ENCODE measurements at regions not wholly inside any gene's neighbourhood (a gene's known extent, or its start where the extent isn't known, plus 50 kb on each side); places are given as distances from the start of the nearest gene placed in this dataset.

- Mint-ChIP-seq H3K36me3 (peaks cover 0 to 7% (median 5%) of the 10 kb centered on the region in 3 donors), H3K27me3 (ENCODE audit: low read depth in 3 of 3) (peaks cover 0 to 10% (median 7%) of the 10 kb centered on the region in 3 donors), H3K9me3 (peaks cover 0 to 11% (median 5%) of the 10 kb centered on the region in 6 donors), H3K4me3 (no peak overlapping the region), H3K27ac (no peak overlapping the region), H3K4me1 (no peaks in the 10 kb centered on the region)
- DNase-seq, result no peak
Measured at GRCh38 chr2:191476901-191477300, 201.0 kb upstream of the NABP1 start.

DNA sequence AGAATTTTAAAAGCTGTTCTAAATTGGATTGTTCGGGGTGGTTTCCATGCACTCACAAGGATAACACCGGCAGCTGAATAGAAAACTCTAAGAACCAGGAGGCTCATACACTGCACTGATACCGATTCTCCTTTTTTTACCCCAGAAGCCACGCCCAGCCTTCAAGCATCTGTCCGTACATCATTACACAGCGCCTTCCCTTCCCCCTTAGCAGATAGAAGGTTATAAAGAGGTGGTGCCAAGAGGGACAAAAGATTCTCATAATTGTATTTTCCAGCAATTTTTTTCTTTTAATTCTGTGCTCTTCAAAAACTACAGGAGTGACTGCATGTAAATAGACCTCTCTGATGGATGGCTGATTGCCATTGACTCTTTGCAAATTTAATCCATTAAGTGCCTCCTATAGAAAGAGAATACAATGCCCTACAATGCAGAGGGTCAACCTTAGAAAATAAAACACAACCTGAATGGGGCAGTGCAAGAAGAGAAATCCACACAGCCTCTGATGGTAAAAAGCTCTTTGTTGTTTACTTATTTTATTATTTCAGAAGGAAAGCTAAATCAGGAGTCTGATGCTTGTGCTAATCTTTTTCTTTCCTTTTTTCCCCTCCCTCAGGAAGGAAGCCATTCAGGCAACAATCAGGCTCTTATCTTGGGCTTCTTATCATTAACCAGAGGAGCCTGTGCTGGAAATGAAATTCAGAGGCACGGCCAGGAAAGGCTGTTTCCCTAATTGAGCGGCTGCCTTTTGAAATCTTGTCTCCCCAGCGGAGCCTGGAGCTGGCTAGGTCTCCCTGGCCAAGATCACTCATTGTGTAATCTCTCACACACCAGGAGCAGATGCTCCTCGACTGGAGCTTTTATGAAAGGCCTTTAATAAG is 198.9 kb upstream of the NABP1 start:
- Mint-ChIP-seq H3K27me3 (ENCODE audit: low read depth in 3 of 3) (peaks cover 0 to 12% (median 7%) of the 10 kb centered on the region in 3 donors), H3K4me3 (no peak overlapping the region), H3K4me1 (no peaks in the 10 kb centered on the region), H3K9me3 (peaks cover 0 to 18% (median 7%) of the 10 kb centered on the region in 6 donors), H3K36me3 (peaks cover 0 to 8% (median 7%) of the 10 kb centered on the region in 3 donors), H3K27ac (no peak overlapping the region)
- DNase-seq, result no peak

DNA sequence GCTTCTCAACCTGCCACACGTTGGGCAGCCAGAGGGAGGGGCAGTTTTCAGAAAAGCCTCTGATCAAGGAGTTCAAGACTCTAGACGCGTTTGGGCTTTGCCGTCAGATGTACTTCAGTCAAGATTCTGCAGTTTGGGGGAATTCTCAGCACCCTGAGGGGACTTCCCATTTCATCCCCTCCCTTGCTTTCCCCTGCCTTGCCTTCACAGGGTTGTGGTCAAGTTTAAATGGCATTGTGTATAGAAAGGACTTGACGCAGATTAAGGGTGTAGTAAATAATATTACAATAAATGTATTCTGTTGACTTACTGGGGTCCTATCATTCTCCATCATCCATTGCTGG is 198.3 kb upstream of the NABP1 start:
- Mint-ChIP-seq H3K27ac (no peak overlapping the region), H3K9me3 (peaks cover 0 to 18% (median 7%) of the 10 kb centered on the region in 6 donors), H3K36me3 (peaks cover 0 to 8% (median 7%) of the 10 kb centered on the region in 3 donors), H3K4me3 (no peak overlapping the region), H3K4me1 (no peaks in the 10 kb centered on the region), H3K27me3 (ENCODE audit: low read depth in 3 of 3) (peaks cover 0 to 14% (median 7%) of the 10 kb centered on the region in 3 donors)
- DNase-seq, result no peak

GRCh38 chr2:191481305-191482070 is 196.4 kb upstream of the NABP1 start:
- Mint-ChIP-seq H3K4me3 (no peak overlapping the region), H3K36me3 (peaks cover 0 to 8% (median 7%) of the 10 kb centered on the region in 3 donors), H3K27me3 (ENCODE audit: low read depth in 3 of 3) (peaks cover 0 to 17% (median 7%) of the 10 kb centered on the region in 3 donors), H3K4me1 (no peaks in the 10 kb centered on the region), H3K9me3 (peaks cover 0 to 18% (median 7%) of the 10 kb centered on the region in 6 donors), H3K27ac (no peak overlapping the region)
- DNase-seq, result no peak

GRCh38 chr2:191483117-191483516 is 194.8 kb upstream of the NABP1 start:
- DNase-seq, result no peak
- Mint-ChIP-seq H3K27me3 (ENCODE audit: low read depth in 3 of 3) (peaks cover 0 to 17% (median 7%) of the 10 kb centered on the region in 3 donors), H3K9me3 (peaks cover 0 to 18% (median 7%) of the 10 kb centered on the region in 6 donors), H3K4me3 (no peak overlapping the region), H3K4me1 (no peaks in the 10 kb centered on the region), H3K27ac (no peak overlapping the region), H3K36me3 (peaks cover 0 to 8% (median 7%) of the 10 kb centered on the region in 3 donors)

GRCh38 chr2:191486584-191487320 is 191.2 kb upstream of the NABP1 start:
- no peak for DNase-seq
- Mint-ChIP-seq H3K36me3 (peaks cover 0 to 4% (median 2%) of the 10 kb centered on the region in 3 donors), H3K4me1 (no peaks in the 10 kb centered on the region), H3K27ac (no peak overlapping the region), H3K9me3 (peaks cover 0 to 9% (median 4%) of the 10 kb centered on the region in 6 donors), H3K4me3 (no peak overlapping the region), H3K27me3 (ENCODE audit: low read depth in 3 of 3) (peaks cover 2 to 7% (median 3%) of the 10 kb centered on the region in 3 donors)

GRCh38 chr2:191488135-191488534 is 189.8 kb upstream of the NABP1 start:
- H3K4me3 Mint-ChIP-seq, result no peak overlapping the region

GRCh38 chr2:191489177-191489576 is 188.8 kb upstream of the NABP1 start:
- Mint-ChIP-seq H3K36me3 (no peaks in the 10 kb centered on the region), H3K27ac (no peak overlapping the region), H3K4me3 (no peak overlapping the region), H3K27me3 (ENCODE audit: low read depth in 3 of 3) (peaks cover 0 to 9% (median 2%) of the 10 kb centered on the region in 3 donors), H3K4me1 (no peaks in the 10 kb centered on the region), H3K9me3 (peaks cover 0 to 2% (median 0%) of the 10 kb centered on the region in 6 donors)
- DNase-seq, result no peak

More at GRCh38 chr2:191488135-191488534, 189.8 kb upstream of the NABP1 start:
- H3K27me3 Mint-ChIP-seq (ENCODE audit: low read depth in 3 of 3), result peaks cover 0 to 7% (median 2%) of the 10 kb centered on the region in 3 donors
- H3K9me3 Mint-ChIP-seq, result peaks cover 0 to 4% (median 0%) of the 10 kb centered on the region in 6 donors
- no peaks in the 10 kb centered on the region for H3K36me3 Mint-ChIP-seq
- H3K4me1 Mint-ChIP-seq, result no peaks in the 10 kb centered on the region
- no peak for DNase-seq
- no peak overlapping the region for H3K27ac Mint-ChIP-seq

GRCh38 chr2:191496838-191497237 is 181.1 kb upstream of the NABP1 start:
- no peak for DNase-seq
- Mint-ChIP-seq H3K4me3 (no peak overlapping the region), H3K27ac (no peak overlapping the region), H3K9me3 (no peaks in the 10 kb centered on the region), H3K27me3 (ENCODE audit: low read depth in 3 of 3) (peaks cover 0 to 6% (median 4%) of the 10 kb centered on the region in 3 donors), H3K4me1 (no peaks in the 10 kb centered on the region), H3K36me3 (no peaks in the 10 kb centered on the region)

- Mint-ChIP-seq H3K27ac (no peak overlapping the region), H3K36me3 (no peaks in the 10 kb centered on the region), H3K4me3 (no peak overlapping the region), H3K4me1 (no peaks in the 10 kb centered on the region), H3K9me3 (no peaks in the 10 kb centered on the region), H3K27me3 (ENCODE audit: low read depth in 3 of 3) (peaks cover 0 to 8% (median 4%) of the 10 kb centered on the region in 3 donors)
- DNase-seq, result no peak
Measured at GRCh38 chr2:191497822-191498221, 180.1 kb upstream of the NABP1 start.

DNA sequence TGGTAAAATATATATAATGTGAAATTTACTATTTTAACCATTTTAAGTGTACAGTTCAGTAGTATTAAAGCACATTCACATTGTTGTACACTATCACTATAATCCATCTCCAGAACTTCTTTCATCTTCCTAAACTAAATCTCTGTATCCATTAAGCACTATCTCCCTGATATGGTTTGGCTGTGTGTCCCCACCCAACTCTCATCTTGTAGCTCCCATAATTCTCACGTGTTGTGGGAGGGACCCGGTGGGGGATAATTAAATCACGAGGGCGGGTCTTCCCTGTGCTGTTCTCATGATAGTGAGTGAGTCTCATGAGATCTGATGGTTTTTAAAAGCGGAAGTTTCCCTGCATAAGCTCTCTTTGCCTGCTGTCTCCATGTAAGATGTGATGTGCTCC is 178.9 kb upstream of the NABP1 start:
- Mint-ChIP-seq H3K27ac (no peak overlapping the region), H3K4me1 (no peaks in the 10 kb centered on the region), H3K27me3 (ENCODE audit: low read depth in 3 of 3) (peaks cover 0 to 4% (median 4%) of the 10 kb centered on the region in 3 donors), H3K4me3 (no peak overlapping the region), H3K36me3 (no peaks in the 10 kb centered on the region), H3K9me3 (no peaks in the 10 kb centered on the region)
- no peak for DNase-seq

DNA sequence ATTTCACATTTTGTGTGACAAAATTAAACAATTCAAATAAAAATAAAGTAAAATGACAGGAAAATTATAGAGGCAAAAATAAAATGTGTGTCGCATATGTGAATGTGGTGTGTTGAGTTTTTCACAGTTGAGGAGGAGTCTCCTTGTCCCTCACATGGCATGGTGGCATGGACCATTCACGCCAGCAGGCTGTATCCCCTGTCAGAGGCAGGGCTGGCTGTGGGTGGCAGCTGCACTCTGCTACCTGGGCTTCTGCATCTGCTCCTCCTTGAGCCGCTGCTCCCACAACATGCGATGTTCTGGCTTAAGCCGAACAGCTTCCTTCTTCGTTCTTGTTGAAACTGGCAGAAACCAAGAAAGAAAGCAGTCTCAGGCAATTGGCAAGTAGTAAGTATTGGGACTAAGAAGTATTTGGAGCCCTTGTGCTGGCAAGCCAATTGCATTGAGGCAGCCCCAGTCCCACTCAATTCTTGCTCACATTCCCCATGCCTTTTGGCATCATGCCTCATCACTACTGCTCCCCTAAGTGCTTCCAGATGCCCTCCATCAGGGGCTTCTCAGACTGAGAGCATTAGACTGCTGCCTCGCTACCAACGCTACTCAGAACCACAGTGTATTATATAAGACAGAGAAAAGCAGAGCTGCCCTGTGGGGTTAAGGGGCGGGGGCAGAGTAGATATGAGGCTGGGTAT is 177.9 kb upstream of the NABP1 start:
- Mint-ChIP-seq H3K27me3 (ENCODE audit: low read depth in 3 of 3) (peaks cover 0 to 4% (median under 1%) of the 10 kb centered on the region in 3 donors), H3K9me3 (no peaks in the 10 kb centered on the region), H3K4me1 (no peaks in the 10 kb centered on the region), H3K4me3 (no peak overlapping the region), H3K27ac (no peak overlapping the region), H3K36me3 (no peaks in the 10 kb centered on the region)
- DNase-seq, result no peak

DNA sequence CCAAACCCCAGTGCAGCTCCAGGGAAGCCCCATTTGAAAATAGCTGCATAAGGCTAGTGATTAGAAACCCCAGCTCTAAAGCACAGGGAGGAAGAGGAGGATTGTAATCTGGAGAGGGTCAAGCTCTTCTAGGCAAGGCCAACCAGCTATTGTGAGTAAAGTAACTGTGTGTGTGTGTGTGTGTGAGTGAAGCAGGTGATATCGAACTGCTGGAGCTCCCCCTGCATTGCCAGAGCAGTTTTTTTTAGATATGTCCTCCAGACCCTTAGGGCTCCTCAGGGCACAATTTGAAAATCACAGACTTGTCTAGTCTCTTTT is 177.4 kb upstream of the NABP1 start:
- H3K4me3 Mint-ChIP-seq, result no peak overlapping the region
- H3K4me1 Mint-ChIP-seq, result no peaks in the 10 kb centered on the region
- no peak for DNase-seq
- no peaks in the 10 kb centered on the region for H3K36me3 Mint-ChIP-seq
- no peaks in the 10 kb centered on the region for H3K9me3 Mint-ChIP-seq
- H3K27ac Mint-ChIP-seq, result no peak overlapping the region
- peaks cover 2 to 4% (median 2%) of the 10 kb centered on the region in 3 donors for H3K27me3 Mint-ChIP-seq (ENCODE audit: low read depth in 3 of 3)
